B cell (primary cell): ENCODE measurements at regions not wholly inside any gene's neighbourhood (a gene's known extent, or its start where the extent isn't known, plus 50 kb on each side); places are given as distances from the start of the nearest gene placed in this dataset.

Experiments
- ATAC-seq: fragments of 200-7000 bp; cut with Tn5 transposase; one replicate; pipeline ENCODE4 v1.10.0; 2021; ENCODE audit warnings: low read depth, mild to moderate bottlenecking, moderate number of reproducible peaks, moderate library complexity
- CTCF ChIA-PET: fragments of 350-600 bp; sonication (Branson Sonifier 250); formaldehyde crosslinking; loops from one replicate; lab custom pipeline; 2021; ENCODE audit warnings: antibody characterized with exemption, inconsistent platforms; lab: Charles Lee
- POLR2A ChIA-PET: fragments of 350-600 bp; sonication (Branson Sonifier 250); formaldehyde crosslinking; loops from one replicate; lab custom pipeline; 2021; ENCODE audit warnings: antibody characterized with exemption; lab: Charles Lee
- DNase-seq: peaks from one replicate; pipeline ENCODE4 v3.0.0; 2013
- H2AFZ ChIP-seq: 2 replicates; pipeline ENCODE4 v1.6.1; 2012; ENCODE audit warnings: mild to moderate bottlenecking, low read depth, low read length; ENCODE audit not compliant: insufficient read depth, poor library complexity, severe bottlenecking
- H3K27ac ChIP-seq, 2 donors: 1 replicate in 1 of 2; 2 replicates in 1 of 2; pipeline ENCODE4 v1.5.1; 2012 to 2013; ENCODE audit warnings: low read length in 2 of 2, mild to moderate bottlenecking in 2 of 2, moderate library complexity in 1 of 2
- H3K27me3 ChIP-seq, 4 experiments: fragments of 200-600 bp in 1 of 4; sonication (generic) in 1 of 4; replicated peaks in 1 of 4; 1 replicate in 2 of 4; 2 replicates in 2 of 4; pipeline versions ENCODE4 v1.6.1 to v1.7.0; 2013 to 2016; ENCODE audit warnings: low read length in 3 of 4, mild to moderate bottlenecking in 2 of 4, mixed read lengths in 1 of 4, moderate library complexity in 1 of 4; ENCODE audit not compliant: insufficient read depth in 4 of 4, control insufficient read depth in 3 of 4; ENCODE audit errors: control extremely low read depth in 1 of 4
- H3K36me3 ChIP-seq, 2 experiments: replicated peaks in 1 of 2; 1 replicate in 1 of 2; 2 replicates in 1 of 2; pipeline versions ENCODE4 v1.6.1 to v1.7.1; 2013; ENCODE audit warnings: low read length in 1 of 2; ENCODE audit not compliant: insufficient read depth in 2 of 2, control insufficient read depth in 1 of 2; ENCODE audit errors: control extremely low read depth in 1 of 2, extremely low read depth in 1 of 2
- H3K4me1 ChIP-seq, 2 donors: fragments of 200-600 bp in 1 of 2; sonication (generic) in 1 of 2; 1 replicate in 1 of 2; 2 replicates in 1 of 2; pipeline versions ENCODE4 v1.5.1 to v1.6.1; 2013 to 2017; ENCODE audit warnings: low read length in 2 of 2; ENCODE audit not compliant: control insufficient read depth in 2 of 2, insufficient read depth in 2 of 2
- H3K4me2 ChIP-seq: replicated peaks from 2 replicates; pipeline ENCODE3; 2012; ENCODE audit warnings: mild to moderate bottlenecking, low read depth, low read length; ENCODE audit not compliant: poor library complexity, severe bottlenecking
- H3K4me3 ChIP-seq, 5 experiments: fragments of 200-600 bp in 1 of 5; sonication (generic) in 1 of 5; 1 replicate in 3 of 5; 2 replicates in 2 of 5; pipeline versions ENCODE4 v1.5.1 to v1.7.0; 2011 to 2016; ENCODE audit warnings: low read length in 4 of 5, mild to moderate bottlenecking in 4 of 5, low read depth in 2 of 5, control low read depth in 1 of 5, moderate library complexity in 1 of 5; ENCODE audit not compliant: insufficient read depth in 1 of 5; ENCODE audit errors: control extremely low read depth in 1 of 5, extremely low read depth in 1 of 5
- H3K79me2 ChIP-seq: fragments of 200-600 bp; sonication (generic); one replicate; pipeline ENCODE4 v1.6.0; 2016; ENCODE audit warnings: low read length; ENCODE audit not compliant: control insufficient read depth, insufficient read depth
- H3K9ac ChIP-seq: fragments of 200-600 bp; sonication (generic); 2 replicates; pipeline ENCODE4 v1.6.1; 2017; ENCODE audit warnings: mild to moderate bottlenecking, low read length, moderate library complexity
- H3K9me3 ChIP-seq, 3 donors: one replicate each; pipeline versions ENCODE4 v1.6.1 to v1.7.1; 2013; ENCODE audit warnings: low read length in 2 of 3; ENCODE audit not compliant: control insufficient read depth in 2 of 3, insufficient read depth in 1 of 3; ENCODE audit errors: control extremely low read depth in 1 of 3
- H4K20me1 ChIP-seq: 2 replicates; pipeline ENCODE4 v1.6.0; 2012; ENCODE audit warnings: mild to moderate bottlenecking, low read length; ENCODE audit not compliant: insufficient read depth, control insufficient read depth, poor library complexity, severe bottlenecking
- H3K27ac Mint-ChIP-seq: one replicate; pipeline ENCODE4 v1.8.0; 2021; ENCODE audit warnings: mixed read lengths
- H3K27me3 Mint-ChIP-seq: one replicate; pipeline ENCODE4 v1.8.0; 2021; ENCODE audit warnings: mixed read lengths
- H3K4me1 Mint-ChIP-seq: one replicate; pipeline ENCODE4 v1.8.0; 2021; ENCODE audit warnings: mixed read lengths
- H3K4me3 Mint-ChIP-seq: one replicate; pipeline ENCODE4 v1.8.0; 2021; ENCODE audit warnings: mixed read lengths
- H3K9me3 Mint-ChIP-seq: one replicate; pipeline ENCODE4 v1.8.0; 2022; ENCODE audit warnings: mixed read lengths; ENCODE audit not compliant: insufficient read depth
- EZH2 ChIP-seq: IDR thresholded peaks from 2 replicates; pipeline ENCODE4 v1.6.1; 2012; ENCODE audit warnings: borderline replicate concordance, low read depth, mild to moderate bottlenecking, moderate library complexity, low read length; ENCODE audit not compliant: insufficient read depth, poor library complexity, severe bottlenecking
- WGBS: methylation state at CpG from one replicate; pipeline ENCODE4 v1.1.5; 2013; ENCODE audit warnings: missing lambda C conversion rate; ENCODE audit not compliant: insufficient coverage; 5-methylcytosine and 5-hydroxymethylcytosine counted together
- intact Hi-C: fragments of 100-400 bp; cut with micrococcal nuclease; formaldehyde crosslinking; loops from one replicate; pipeline ENCODE4 v1.10.0; 2022
- TF ChIP-seq, protein P1 (sequence below): fragments of 200-600 bp; IDR thresholded peaks from one replicate; pipeline ENCODE4 v1.8.0; 2022; ENCODE audit warnings: antibody characterized with exemption, mild to moderate bottlenecking

GRCh38 chr15:97875025-97875512 lies 85.4 kb upstream of the ARRDC4 start:
- H3K27ac ChIP-seq, result no peak overlapping the region

DNA sequence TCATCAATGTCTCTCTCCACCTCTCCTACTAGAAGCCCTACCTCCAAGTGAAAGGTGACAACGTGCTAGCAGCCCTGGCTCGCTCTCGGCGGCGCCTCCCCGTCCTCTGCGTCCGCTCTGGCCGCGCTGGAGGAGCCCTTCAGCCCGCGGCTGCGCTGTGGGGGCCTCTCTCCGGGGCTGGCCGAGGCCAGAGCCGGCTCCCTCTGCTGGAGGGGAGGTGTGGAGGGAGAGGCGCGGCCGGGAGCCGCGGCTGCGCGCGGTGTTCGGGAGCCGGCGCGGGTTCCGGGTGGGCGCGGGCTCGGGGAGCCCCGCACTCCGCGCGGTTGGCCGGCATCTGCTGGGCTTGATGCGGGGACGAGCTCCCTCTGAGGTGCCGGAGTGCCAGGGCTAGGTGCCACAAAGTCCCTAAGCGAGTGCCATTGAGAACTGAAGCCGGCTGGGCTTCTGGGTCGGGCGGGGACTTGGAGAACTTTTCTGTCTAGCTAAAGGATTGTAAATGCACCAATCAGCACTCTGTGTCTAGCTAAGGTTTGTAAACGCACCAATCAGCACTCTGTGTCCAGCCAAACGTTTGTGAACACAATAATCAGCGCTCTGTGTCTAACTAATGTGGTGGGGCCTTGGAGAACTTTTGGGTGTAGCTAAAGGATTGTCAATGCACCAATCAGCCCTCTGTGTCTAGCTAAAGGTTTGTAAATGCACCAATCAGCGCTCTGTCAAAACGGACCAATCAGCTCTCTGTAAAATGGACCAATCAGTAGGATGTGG lies 84.8 kb upstream of the ARRDC4 start:
- Histone ChIP-seq H3K9me3 (peaks cover 0 to 10% (median 0%) of the 10 kb centered on the region in 3 donors), H4K20me1 (no peaks in the 10 kb centered on the region), H3K4me1 (no peaks in the 10 kb centered on the region), H2AFZ (peak overlapping the region; percentile 42), H3K27me3 (no peaks in the 10 kb centered on the region), H3K79me2 (no peaks in the 10 kb centered on the region), H3K9ac (no peak overlapping the region), H3K36me3 (no peaks in the 10 kb centered on the region), H3K4me3 (no peak overlapping the region), H3K4me2 (peak overlapping the region; percentile 22), H3K27ac (no peak overlapping the region)
- Mint-ChIP-seq H3K27me3 (peaks cover 3% of the 10 kb centered on the region), H3K27ac (no peak overlapping the region), H3K4me1 (no peaks in the 10 kb centered on the region), H3K9me3 (peaks cover 2% of the 10 kb centered on the region), H3K4me3 (no peak overlapping the region)
- ATAC-seq (no peak), DNase-seq (no peak)
- POLR2A ChIA-PET, result no interaction called here
- 66% methylated on average over 49 of the region's 49 CpGs for WGBS
- CTCF ChIA-PET, result no interaction called here
- TF ChIP-seq EZH2, result no peak
- TF ChIP-seq, protein P1, sequence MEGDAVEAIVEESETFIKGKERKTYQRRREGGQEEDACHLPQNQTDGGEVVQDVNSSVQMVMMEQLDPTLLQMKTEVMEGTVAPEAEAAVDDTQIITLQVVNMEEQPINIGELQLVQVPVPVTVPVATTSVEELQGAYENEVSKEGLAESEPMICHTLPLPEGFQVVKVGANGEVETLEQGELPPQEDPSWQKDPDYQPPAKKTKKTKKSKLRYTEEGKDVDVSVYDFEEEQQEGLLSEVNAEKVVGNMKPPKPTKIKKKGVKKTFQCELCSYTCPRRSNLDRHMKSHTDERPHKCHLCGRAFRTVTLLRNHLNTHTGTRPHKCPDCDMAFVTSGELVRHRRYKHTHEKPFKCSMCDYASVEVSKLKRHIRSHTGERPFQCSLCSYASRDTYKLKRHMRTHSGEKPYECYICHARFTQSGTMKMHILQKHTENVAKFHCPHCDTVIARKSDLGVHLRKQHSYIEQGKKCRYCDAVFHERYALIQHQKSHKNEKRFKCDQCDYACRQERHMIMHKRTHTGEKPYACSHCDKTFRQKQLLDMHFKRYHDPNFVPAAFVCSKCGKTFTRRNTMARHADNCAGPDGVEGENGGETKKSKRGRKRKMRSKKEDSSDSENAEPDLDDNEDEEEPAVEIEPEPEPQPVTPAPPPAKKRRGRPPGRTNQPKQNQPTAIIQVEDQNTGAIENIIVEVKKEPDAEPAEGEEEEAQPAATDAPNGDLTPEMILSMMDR, result no peak
- intact Hi-C loops, result no loop called here

More at GRCh38 chr15:97875025-97875512, 85.4 kb upstream of the ARRDC4 start:
- DNase-seq, result no peak
- Mint-ChIP-seq H3K27ac (no peak overlapping the region), H3K4me3 (no peak overlapping the region), H3K27me3 (peaks cover 3% of the 10 kb centered on the region), H3K4me1 (no peaks in the 10 kb centered on the region), H3K9me3 (peaks cover 2% of the 10 kb centered on the region)
- intact Hi-C loops, result no loop called here
- no peaks in the 10 kb centered on the region for H4K20me1 ChIP-seq
- TF ChIP-seq EZH2, result no peak
- peak overlapping the region; percentile 22 for H3K4me2 ChIP-seq
- ChIA-PET CTCF (no interaction called here), POLR2A (no interaction called here)
- H3K4me1 ChIP-seq, result no peaks in the 10 kb centered on the region
- no peak overlapping the region for H3K9ac ChIP-seq
- ATAC-seq, result no peak
- WGBS, result 57% methylated on average over 5 of the region's 6 CpGs
- H3K9me3 ChIP-seq, result peaks cover 0 to 10% (median 0%) of the 10 kb centered on the region in 3 donors
- H3K4me3 ChIP-seq, result no peak overlapping the region
- H3K79me2 ChIP-seq, result no peaks in the 10 kb centered on the region
- no peaks in the 10 kb centered on the region for H3K27me3 ChIP-seq
- H2AFZ ChIP-seq, result peak overlapping the region; percentile 42
- H3K36me3 ChIP-seq, result no peaks in the 10 kb centered on the region
